H9 (cell line): ENCODE measurements at regions not wholly inside any gene's neighbourhood (a gene's known extent, or its start where the extent isn't known, plus 50 kb on each side); places are given as distances from the start of the nearest gene placed in this dataset.
"Not testable (repeated sequence)": the region's sequence is repeated elsewhere in the genome, so short reads cannot be mapped to it uniquely, and the experiment has no call there.

Experiments
- DNase-seq: peaks from one replicate; pipeline ENCODE4 v3.0.0-alpha.2; 2017
- H2AFZ ChIP-seq: one replicate; pipeline ENCODE4 v1.6.1; 2013; ENCODE audit warnings: mild to moderate bottlenecking, low read length, control low read depth, moderate library complexity
- H2AK5ac ChIP-seq: 2 replicates; pipeline ENCODE4 v1.6.1; 2013; ENCODE audit warnings: low read length, control low read depth, mixed read lengths; ENCODE audit not compliant: insufficient read length
- H2BK120ac ChIP-seq: one replicate; pipeline ENCODE4 v1.6.1; 2013; ENCODE audit warnings: low read depth, mild to moderate bottlenecking, low read length, control low read depth, inconsistent platforms; ENCODE audit not compliant: poor library complexity, severe bottlenecking
- H2BK12ac ChIP-seq: 2 replicates; pipeline ENCODE4 v1.6.1; 2013; ENCODE audit warnings: low read length, control low read depth, mixed read lengths, low read depth; ENCODE audit not compliant: insufficient read length
- H2BK15ac ChIP-seq: 2 replicates; pipeline ENCODE4 v1.6.1; 2013; ENCODE audit warnings: low read depth, low read length, control low read depth
- H2BK20ac ChIP-seq: one replicate; pipeline ENCODE4 v1.6.1; 2013; ENCODE audit warnings: low read depth, mild to moderate bottlenecking, low read length, control low read depth, inconsistent platforms; ENCODE audit not compliant: poor library complexity, severe bottlenecking
- H2BK5ac ChIP-seq: 2 replicates; pipeline ENCODE4 v1.6.1; 2013; ENCODE audit warnings: low read length, control low read depth, mixed read lengths; ENCODE audit not compliant: insufficient read length
- H3K14ac ChIP-seq: 2 replicates; pipeline ENCODE4 v1.6.1; 2013; ENCODE audit warnings: low read length, control low read depth; ENCODE audit not compliant: insufficient read depth
- H3K18ac ChIP-seq: 2 replicates; pipeline ENCODE4 v1.6.1; 2013; ENCODE audit warnings: low read depth, mild to moderate bottlenecking, mixed read lengths, low read length, control low read depth; ENCODE audit not compliant: insufficient read length
- H3K23ac ChIP-seq: 2 replicates; pipeline ENCODE4 v1.6.1; 2013; ENCODE audit warnings: low read length, control low read depth, mixed read lengths, low read depth; ENCODE audit not compliant: insufficient read length
- H3K23me2 ChIP-seq: 2 replicates; pipeline ENCODE4 v1.6.1; 2013; ENCODE audit warnings: low read depth, mild to moderate bottlenecking, mixed read lengths, low read length, control low read depth; ENCODE audit not compliant: insufficient read length, poor library complexity, severe bottlenecking
- H3K27ac ChIP-seq: 2 replicates; pipeline ENCODE4 v1.5.1; 2013; ENCODE audit warnings: low read length, control low read depth, mixed read lengths, low read depth; ENCODE audit not compliant: insufficient read length
- H3K27me3 ChIP-seq: 2 replicates; pipeline ENCODE4 v1.6.1; 2013; ENCODE audit warnings: low read length, control low read depth, inconsistent platforms; ENCODE audit not compliant: insufficient read depth
- H3K4ac ChIP-seq: 2 replicates; pipeline ENCODE4 v1.6.1; 2013; ENCODE audit warnings: low read depth, mild to moderate bottlenecking, control low read depth, inconsistent platforms, low read length, moderate library complexity
- H3K4me1 ChIP-seq: 2 replicates; pipeline ENCODE4 v1.6.1; 2013; ENCODE audit warnings: low read length, control low read depth, inconsistent platforms; ENCODE audit not compliant: insufficient read depth
- H3K4me2 ChIP-seq: 2 replicates; pipeline ENCODE4 v1.6.1; 2013; ENCODE audit warnings: low read length, control low read depth, mixed read lengths; ENCODE audit not compliant: insufficient read length, insufficient read depth
- H3K56ac ChIP-seq: 2 replicates; pipeline ENCODE4 v1.6.1; 2013; ENCODE audit warnings: low read depth, mild to moderate bottlenecking, mixed read lengths, low read length, control low read depth; ENCODE audit not compliant: insufficient read length
- H3K79me1 ChIP-seq: 2 replicates; pipeline ENCODE4 v1.6.1; 2013; ENCODE audit warnings: low read depth, mild to moderate bottlenecking, moderate library complexity, low read length, control low read depth, inconsistent platforms; ENCODE audit not compliant: insufficient read depth, poor library complexity, severe bottlenecking
- H3K79me2 ChIP-seq: 2 replicates; pipeline ENCODE4 v1.6.1; 2013; ENCODE audit warnings: low read length, control low read depth, inconsistent platforms; ENCODE audit not compliant: insufficient read depth
- H3K9ac ChIP-seq: 2 replicates; pipeline ENCODE4 v1.6.1; 2013; ENCODE audit warnings: low read length, control low read depth, mixed read lengths; ENCODE audit not compliant: insufficient read length; ENCODE audit errors: extremely low read depth
- H3K9me3 ChIP-seq: one replicate; pipeline ENCODE4 v1.6.1; 2013; ENCODE audit warnings: low read depth, low read length, inconsistent platforms; ENCODE audit not compliant: control insufficient read depth
- H3T11ph ChIP-seq: one replicate; pipeline ENCODE4 v1.6.1; 2013; ENCODE audit warnings: mild to moderate bottlenecking, low read length, control low read depth, inconsistent platforms
- H4K20me1 ChIP-seq: one replicate; pipeline ENCODE4 v1.6.1; 2013; ENCODE audit not compliant: control insufficient read depth, insufficient read length, insufficient read depth
- H4K5ac ChIP-seq: 2 replicates; pipeline ENCODE4 v1.6.1; 2013; ENCODE audit warnings: low read depth, mild to moderate bottlenecking, mixed read lengths, low read length, control low read depth; ENCODE audit not compliant: insufficient read length
- H4K8ac ChIP-seq: replicated peaks from 2 replicates; pipeline ENCODE4 v1.6.1; 2013; ENCODE audit warnings: low read length, control low read depth, mixed read lengths, low read depth; ENCODE audit not compliant: insufficient read length
- H4K91ac ChIP-seq: 2 replicates; pipeline ENCODE4 v1.6.1; 2013; ENCODE audit warnings: low read depth, mild to moderate bottlenecking, moderate library complexity, mixed read lengths, low read length, control low read depth; ENCODE audit not compliant: insufficient read length
- H3K27ac Mint-ChIP-seq, 3 experiments: 2 replicates in 2 of 3; 3 replicates in 1 of 3; pipeline ENCODE4 v1.8.0; 2020 to 2021; ENCODE audit warnings: mixed read lengths in 3 of 3, mild to moderate bottlenecking in 1 of 3, moderate library complexity in 1 of 3
- H3K27me3 Mint-ChIP-seq: 2 replicates; pipeline ENCODE4 v1.8.0; 2021; ENCODE audit warnings: low read depth, mild to moderate bottlenecking, moderate library complexity, mixed read lengths
- H3K36me3 Mint-ChIP-seq, 3 experiments: 2 replicates in 2 of 3; 3 replicates in 1 of 3; pipeline ENCODE4 v1.8.0; 2020 to 2021; ENCODE audit warnings: low read depth in 3 of 3, mixed read lengths in 3 of 3; ENCODE audit not compliant: insufficient read depth in 1 of 3
- H3K4me1 Mint-ChIP-seq, 2 experiments: 2 replicates each; pipeline ENCODE4 v1.8.0; 2020; ENCODE audit warnings: mixed read lengths in 2 of 2
- H3K4me3 Mint-ChIP-seq, 2 experiments: 2 replicates in 1 of 2; 3 replicates in 1 of 2; pipeline ENCODE4 v1.8.0; 2020 to 2021; ENCODE audit warnings: mild to moderate bottlenecking in 2 of 2, mixed read lengths in 2 of 2, moderate library complexity in 1 of 2
- H3K9me3 Mint-ChIP-seq, 2 experiments: 2 replicates in 1 of 2; 3 replicates in 1 of 2; pipeline ENCODE4 v1.8.0; 2020; ENCODE audit warnings: mild to moderate bottlenecking in 2 of 2, mixed read lengths in 2 of 2, moderate library complexity in 1 of 2
- WGBS: extraction: QIAGEN DNeasy Blood & Tissue Kit; methylation state at CpG from one replicate; pipeline ENCODE4 v1.1.7; 2013; ENCODE audit warnings: missing lambda C conversion rate, low lambda C conversion rate, mixed read lengths; ENCODE audit not compliant: insufficient read length; ENCODE audit errors: extremely low coverage; 5-methylcytosine and 5-hydroxymethylcytosine counted together

GRCh38 chr2:89936011-89936410 is 1244.5 kb downstream of the RPIA start:
- H3K4me3 Mint-ChIP-seq, H3K4me1 ChIP-seq, H3K4me1 Mint-ChIP-seq, H3K27ac ChIP-seq, H3K27me3 Mint-ChIP-seq, H3K36me3 Mint-ChIP-seq, H2AFZ ChIP-seq, H3K4me2 ChIP-seq, H4K5ac ChIP-seq, H3T11ph ChIP-seq, H3K18ac ChIP-seq, H3K23me2 ChIP-seq, H4K20me1 ChIP-seq, H3K79me1 ChIP-seq, H3K27ac Mint-ChIP-seq, H3K27me3 ChIP-seq, H3K14ac ChIP-seq, H2AK5ac ChIP-seq, H3K79me2 ChIP-seq, H3K56ac ChIP-seq, DNase-seq, H2BK120ac ChIP-seq, H2BK12ac ChIP-seq, H4K8ac ChIP-seq, H3K9ac ChIP-seq, H2BK5ac ChIP-seq, H2BK15ac ChIP-seq, H4K91ac ChIP-seq, H2BK20ac ChIP-seq, H3K23ac ChIP-seq, H3K4ac ChIP-seq: not testable (repeated sequence)
- H3K9me3 ChIP-seq = peaks cover 12% of the 10 kb centered on the region
- peaks cover 39 to 42% of the 10 kb centered on the region in 2 experiments for H3K9me3 Mint-ChIP-seq
- no CpG with 5 or more reads among the region's 2 CpGs for WGBS

- H4K91ac ChIP-seq, H3K18ac ChIP-seq, H3K9ac ChIP-seq, H2AFZ ChIP-seq, H3K27ac ChIP-seq, H3K23me2 ChIP-seq, H2BK20ac ChIP-seq, H4K20me1 ChIP-seq, H3K4ac ChIP-seq, H2BK120ac ChIP-seq, H3K36me3 Mint-ChIP-seq, H2BK12ac ChIP-seq, H2AK5ac ChIP-seq, H2BK15ac ChIP-seq, H3K4me3 Mint-ChIP-seq, H3K27ac Mint-ChIP-seq, H4K8ac ChIP-seq, H2BK5ac ChIP-seq, H3K79me1 ChIP-seq, H3K14ac ChIP-seq, H3K4me1 ChIP-seq, H3K4me2 ChIP-seq, H4K5ac ChIP-seq, DNase-seq, H3K23ac ChIP-seq, H3K79me2 ChIP-seq, H3T11ph ChIP-seq, H3K27me3 Mint-ChIP-seq, H3K4me1 Mint-ChIP-seq, H3K56ac ChIP-seq, H3K27me3 ChIP-seq: not testable (repeated sequence)
- peaks cover 39 to 42% of the 10 kb centered on the region in 2 experiments for H3K9me3 Mint-ChIP-seq
- H3K9me3 ChIP-seq = peaks cover 12% of the 10 kb centered on the region
Measured at GRCh38 chr2:89936559-89936958, 1245.1 kb downstream of the RPIA start.
